ENCODE measurements at regions not wholly inside any gene's neighbourhood (a gene's known extent, or its start where the extent isn't known, plus 50 kb on each side); places are given as distances from the start of the nearest gene placed in this dataset.

GRCh38 chr6:22079783-22080182 is 217.1 kb downstream of the PRL start:
- no peak overlapping the region for H3K27ac ChIP-seq (replicated peaks in 1 of 4)
- TF ChIP-seq, protein P1, sequence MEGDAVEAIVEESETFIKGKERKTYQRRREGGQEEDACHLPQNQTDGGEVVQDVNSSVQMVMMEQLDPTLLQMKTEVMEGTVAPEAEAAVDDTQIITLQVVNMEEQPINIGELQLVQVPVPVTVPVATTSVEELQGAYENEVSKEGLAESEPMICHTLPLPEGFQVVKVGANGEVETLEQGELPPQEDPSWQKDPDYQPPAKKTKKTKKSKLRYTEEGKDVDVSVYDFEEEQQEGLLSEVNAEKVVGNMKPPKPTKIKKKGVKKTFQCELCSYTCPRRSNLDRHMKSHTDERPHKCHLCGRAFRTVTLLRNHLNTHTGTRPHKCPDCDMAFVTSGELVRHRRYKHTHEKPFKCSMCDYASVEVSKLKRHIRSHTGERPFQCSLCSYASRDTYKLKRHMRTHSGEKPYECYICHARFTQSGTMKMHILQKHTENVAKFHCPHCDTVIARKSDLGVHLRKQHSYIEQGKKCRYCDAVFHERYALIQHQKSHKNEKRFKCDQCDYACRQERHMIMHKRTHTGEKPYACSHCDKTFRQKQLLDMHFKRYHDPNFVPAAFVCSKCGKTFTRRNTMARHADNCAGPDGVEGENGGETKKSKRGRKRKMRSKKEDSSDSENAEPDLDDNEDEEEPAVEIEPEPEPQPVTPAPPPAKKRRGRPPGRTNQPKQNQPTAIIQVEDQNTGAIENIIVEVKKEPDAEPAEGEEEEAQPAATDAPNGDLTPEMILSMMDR (IDR thresholded peaks at IDR 0.05): no peak
- TF ChIP-seq POLR2A (IDR thresholded peaks at IDR 0.05; ENCODE audit: low read depth): no peak
- no peak for TF ChIP-seq POLR2AphosphoS5 (IDR thresholded peaks at IDR 0.05)
- TF ChIP-seq EP300 (IDR thresholded peaks at IDR 0.05): no peak
- H3K9me3 ChIP-seq: no peaks in the 10 kb centered on the region
- 70% methylated on average over 5 of the region's 5 CpGs for WGBS
- H3K4me3 ChIP-seq: no peak overlapping the region
- H3K4me1 ChIP-seq: peaks cover 0 to 21% (median 19%) of the 10 kb centered on the region in 4 donors
- DNase-seq (ENCODE audit: extremely low spot score): no peak
- H3K27me3 ChIP-seq: no peaks in the 10 kb centered on the region
- no peaks in the 10 kb centered on the region for H3K36me3 ChIP-seq
- intact Hi-C loops (cut with DNase I): no loop called here

DNA sequence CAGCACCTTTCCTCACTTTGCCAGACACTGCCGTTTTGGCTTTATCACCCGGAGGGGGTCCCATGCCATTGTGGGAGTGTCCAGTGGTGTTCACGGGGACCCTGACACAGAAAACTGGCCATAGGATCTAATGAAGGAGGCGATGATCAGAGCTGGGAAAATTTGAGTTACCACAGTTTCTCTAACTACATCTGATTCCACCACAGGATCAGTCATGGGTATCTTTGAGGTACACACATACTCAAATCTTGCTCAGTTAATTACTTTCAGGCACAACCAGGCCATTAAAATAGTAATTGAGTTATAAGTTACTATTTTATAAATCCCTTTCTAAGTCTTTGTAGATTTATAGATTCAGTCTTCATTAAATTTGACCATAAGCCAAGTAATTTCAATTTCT is 215.1 kb downstream of the PRL start:
- intact Hi-C loops (cut with DNase I): no loop called here
- H3K27ac ChIP-seq (replicated peaks in 1 of 4): no peak overlapping the region

GRCh38 chr6:22082218-22082617 is 214.6 kb downstream of the PRL start:
- Histone ChIP-seq H3K36me3 (no peaks in the 10 kb centered on the region), H3K27ac (replicated peaks in 1 of 4) (no peak overlapping the region), H3K4me1 (peaks cover 0 to 21% (median 19%) of the 10 kb centered on the region in 4 donors), H3K9me3 (peaks cover 0 to 7% (median 0%) of the 10 kb centered on the region in 4 donors), H3K4me3 (no peak overlapping the region), H3K27me3 (no peaks in the 10 kb centered on the region)
- TF ChIP-seq POLR2AphosphoS5 (IDR thresholded peaks at IDR 0.05): no peak
- TF ChIP-seq POLR2A (IDR thresholded peaks at IDR 0.05; ENCODE audit: low read depth): no peak
- no peak for TF ChIP-seq EP300 (IDR thresholded peaks at IDR 0.05)
- TF ChIP-seq, protein P1 (IDR thresholded peaks at IDR 0.05): no peak
- intact Hi-C loops (cut with DNase I): no loop called here
- no peak for DNase-seq (ENCODE audit: extremely low spot score)
- WGBS: 47% methylated on average over 3 of the region's 3 CpGs

More for the DNA sequence above, 215.1 kb downstream of the PRL start:
- TF ChIP-seq EP300 (IDR thresholded peaks at IDR 0.05): no peak
- Histone ChIP-seq H3K9me3 (peaks cover 0 to 7% (median 0%) of the 10 kb centered on the region in 4 donors), H3K27me3 (no peaks in the 10 kb centered on the region), H3K4me3 (no peak overlapping the region), H3K36me3 (no peaks in the 10 kb centered on the region), H3K4me1 (peaks cover 0 to 21% (median 19%) of the 10 kb centered on the region in 4 donors)
- DNase-seq (ENCODE audit: extremely low spot score): no peak
- 90% methylated on average over 4 of the region's 4 CpGs for WGBS

DNA sequence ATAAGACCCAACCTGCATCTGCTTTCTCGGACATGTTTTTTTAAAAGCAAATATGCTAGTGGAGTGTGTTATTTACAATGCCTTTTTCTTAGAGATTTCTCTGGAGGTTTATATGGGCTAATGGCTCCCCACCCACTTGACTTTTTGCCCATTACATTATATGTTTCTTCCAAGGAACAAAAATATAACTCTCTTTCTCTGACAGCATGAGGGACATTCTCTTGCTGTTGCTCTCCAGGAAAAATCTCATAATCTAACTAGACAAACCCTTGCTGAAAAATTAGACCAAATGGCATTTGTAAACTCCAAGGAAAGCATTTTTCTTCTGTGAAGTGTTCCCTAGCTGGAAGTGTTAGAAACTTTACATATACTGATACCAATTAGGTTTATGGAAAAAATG is 213.7 kb downstream of the PRL start:
- no peak for DNase-seq (ENCODE audit: extremely low spot score)
- H3K4me3 ChIP-seq: no peak overlapping the region
- no peaks in the 10 kb centered on the region for H3K27me3 ChIP-seq
- 71% methylated on average over 1 of the region's 1 CpG for WGBS
- peaks cover 0 to 7% (median 0%) of the 10 kb centered on the region in 4 donors for H3K9me3 ChIP-seq
- intact Hi-C loops (cut with DNase I): no loop called here
- H3K36me3 ChIP-seq: no peaks in the 10 kb centered on the region
- TF ChIP-seq POLR2AphosphoS5 (IDR thresholded peaks at IDR 0.05): no peak
- no peak for TF ChIP-seq EP300 (IDR thresholded peaks at IDR 0.05)
- no peak for TF ChIP-seq POLR2A (IDR thresholded peaks at IDR 0.05; ENCODE audit: low read depth)
- TF ChIP-seq, protein P1 (IDR thresholded peaks at IDR 0.05): no peak
- H3K27ac ChIP-seq (replicated peaks in 1 of 4): no peak overlapping the region
- peaks cover 0 to 21% (median 19%) of the 10 kb centered on the region in 4 donors for H3K4me1 ChIP-seq

DNA sequence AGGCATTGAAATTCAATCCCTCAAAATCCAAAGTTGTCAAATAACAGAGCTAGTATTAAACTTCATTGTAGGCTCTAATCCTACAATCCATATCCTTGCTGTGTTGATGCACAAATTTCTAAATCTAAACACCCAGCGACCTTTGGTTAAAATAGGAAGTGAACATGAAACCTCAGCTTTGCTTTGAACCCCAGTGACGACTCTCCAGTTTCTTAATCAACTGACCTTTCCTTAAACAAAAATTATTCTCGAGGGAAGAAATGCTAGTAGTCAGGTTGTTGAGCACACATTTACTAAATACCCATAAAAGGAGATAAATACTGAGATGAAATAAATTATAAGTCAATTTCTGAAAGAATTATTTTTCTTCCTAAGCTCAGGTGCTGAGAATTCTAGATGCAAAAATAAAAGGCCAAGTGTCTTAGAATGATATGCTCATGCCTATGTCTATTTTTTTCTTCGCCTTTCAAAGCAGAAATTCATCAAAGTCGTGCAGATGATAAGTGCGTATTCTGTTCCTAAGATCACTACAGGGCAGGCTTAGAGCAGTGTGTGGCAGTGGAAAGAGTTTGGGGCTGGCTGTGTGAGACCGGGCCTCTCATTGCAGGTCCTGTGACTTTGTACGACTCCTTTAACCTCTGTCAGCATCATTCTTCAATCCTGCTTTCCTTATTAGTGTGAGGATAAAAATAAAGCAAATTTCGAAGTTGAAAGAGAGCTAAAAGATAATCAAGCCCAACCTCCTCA is 208.7 kb downstream of the PRL start:
- H3K27ac ChIP-seq (replicated peaks in 1 of 4): no peak overlapping the region
- no peak overlapping the region for H3K4me3 ChIP-seq
- TF ChIP-seq EP300 (IDR thresholded peaks at IDR 0.05) (no peak), POLR2AphosphoS5 (IDR thresholded peaks at IDR 0.05) (no peak), POLR2A (IDR thresholded peaks at IDR 0.05; ENCODE audit: low read depth) (no peak)
- TF ChIP-seq, protein P1 (IDR thresholded peaks at IDR 0.05): no peak
- H3K36me3 ChIP-seq: no peaks in the 10 kb centered on the region
- no peak for DNase-seq (ENCODE audit: extremely low spot score)
- H3K27me3 ChIP-seq: no peaks in the 10 kb centered on the region
- intact Hi-C loops (cut with DNase I): no loop called here
- peaks cover 0 to 7% (median 0%) of the 10 kb centered on the region in 4 donors for H3K9me3 ChIP-seq
- peaks cover 0 to 5% (median 3%) of the 10 kb centered on the region in 4 donors for H3K4me1 ChIP-seq
- WGBS: 83% methylated on average over 9 of the region's 9 CpGs

All from esophagus muscularis mucosa (tissue), 4 donors.